GM19438 (cell line): ENCODE measurements at regions not wholly inside any gene's neighbourhood (a gene's known extent, or its start where the extent isn't known, plus 50 kb on each side); places are given as distances from the start of the nearest gene placed in this dataset.

Source experiments
- ATAC-seq: cut with Tn5 transposase; IDR thresholded peaks from one replicate; pipeline ENCODE4 v1.9.1; 2021; ENCODE audit warnings: low read depth; ENCODE audit not compliant: unreplicated experiment

DNA sequence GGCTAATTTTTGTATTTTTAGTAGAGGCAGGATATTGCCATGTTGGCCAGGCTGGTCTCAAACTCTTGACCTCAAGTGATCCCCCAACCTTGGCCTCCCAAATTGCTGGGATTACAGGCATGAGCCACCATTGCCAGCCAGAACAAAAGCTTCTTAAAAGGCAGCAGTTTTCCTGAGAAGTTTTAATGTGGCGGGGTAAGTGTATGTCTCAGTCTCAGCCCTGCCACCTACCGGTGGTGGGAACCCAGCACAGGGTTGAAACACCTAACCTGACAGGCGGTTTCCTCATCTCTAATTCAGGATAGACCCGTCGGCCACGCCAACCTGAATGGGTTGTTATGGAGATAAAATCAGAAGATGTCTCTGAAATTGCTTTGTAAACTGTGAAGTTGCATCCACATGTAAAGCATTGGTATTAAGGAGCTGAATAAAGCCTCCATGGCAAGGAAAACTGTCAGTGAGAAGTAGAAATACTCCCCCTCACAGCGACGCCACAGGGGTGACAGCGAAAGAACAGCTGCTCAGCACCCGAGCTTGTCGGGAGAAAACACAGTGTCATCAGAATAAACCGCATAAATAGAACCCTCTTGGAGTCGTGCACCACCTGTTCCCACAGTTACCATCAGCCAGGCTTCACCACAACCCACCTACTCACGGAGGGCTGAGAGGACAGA is 165.9 kb upstream of the NCAM1 start:
- no peak for ATAC-seq

GRCh38 chr11:112795911-112796649 is 165.1 kb upstream of the NCAM1 start:
- ATAC-seq: no peak

DNA sequence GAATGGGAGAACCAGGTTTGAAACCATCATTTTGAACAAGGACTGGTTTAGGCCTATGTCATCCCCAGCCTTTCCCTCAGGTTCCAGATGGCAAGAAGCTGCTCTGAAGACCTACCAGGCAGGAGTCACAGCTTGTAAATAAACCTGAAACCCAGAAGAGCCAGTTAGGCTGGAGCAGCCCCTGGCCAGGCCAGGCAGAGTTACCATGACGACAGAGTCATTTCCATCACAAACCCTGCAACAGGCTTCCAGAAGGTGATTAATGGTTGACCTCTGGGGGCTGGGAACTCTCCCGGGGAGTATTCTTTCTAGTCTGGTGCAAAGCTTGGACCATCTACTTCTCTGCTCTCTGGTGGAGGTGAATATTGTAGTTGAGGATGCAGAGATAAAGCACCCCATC is 164.1 kb upstream of the NCAM1 start:
- ATAC-seq: no peak

- no peak for ATAC-seq
Measured at GRCh38 chr11:112797648-112798293, 163.4 kb upstream of the NCAM1 start.

- no peak for ATAC-seq
Measured at GRCh38 chr11:112801025-112801816, 160.0 kb upstream of the NCAM1 start.

DNA sequence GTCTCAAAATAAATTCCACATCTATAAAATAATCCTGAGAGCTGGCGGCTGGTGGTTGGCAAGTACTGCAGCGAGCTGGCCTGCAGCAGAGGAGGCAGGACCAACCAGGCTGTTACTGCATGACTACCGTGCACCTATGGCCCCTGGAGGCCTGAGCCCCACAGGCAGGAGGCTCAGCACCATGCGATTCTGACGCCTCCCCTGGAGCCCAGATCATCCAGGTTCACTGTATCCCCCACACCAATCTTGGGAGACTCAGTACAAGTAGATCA is 159.5 kb upstream of the NCAM1 start:
- ATAC-seq: no peak

DNA sequence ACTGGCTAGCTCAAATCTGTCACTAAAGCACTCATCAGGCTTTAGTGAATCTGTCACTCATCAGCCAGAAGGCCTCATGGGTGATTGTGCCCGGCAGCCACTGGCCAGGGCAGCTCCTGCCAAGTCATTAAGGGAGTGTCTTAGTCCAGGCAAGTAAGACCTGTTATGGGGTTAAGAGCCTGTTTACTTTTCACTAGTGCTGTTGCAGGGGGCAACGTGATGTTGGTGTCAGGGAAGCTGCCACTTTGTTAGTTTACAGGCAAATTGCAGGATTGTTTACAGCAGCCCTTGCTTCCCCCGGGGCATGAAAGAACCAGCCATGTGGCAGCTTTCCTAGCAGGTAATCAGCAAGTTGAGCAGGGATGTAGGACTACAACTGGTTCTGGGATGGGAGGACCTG is 155.6 kb upstream of the NCAM1 start:
- no peak for ATAC-seq

DNA sequence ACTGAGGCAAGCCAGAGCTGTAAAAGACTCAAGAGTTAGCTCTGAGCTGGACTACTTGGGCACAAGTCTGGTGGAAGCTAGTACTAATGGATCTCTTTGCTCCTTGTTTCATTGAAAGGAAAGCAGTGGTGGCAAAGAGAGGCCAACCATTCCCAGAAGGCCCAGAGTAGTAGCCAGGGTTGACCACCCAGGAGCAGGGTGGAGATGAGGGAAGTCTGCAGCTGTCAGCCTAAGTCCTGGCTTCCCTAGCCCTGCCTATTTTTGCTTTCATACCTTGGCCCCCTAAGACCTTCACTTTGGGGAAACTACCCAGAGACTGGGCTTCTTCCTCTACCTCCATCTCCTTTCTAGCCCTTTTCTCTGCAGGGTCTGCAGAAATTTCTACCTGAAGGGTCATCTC is 155.0 kb upstream of the NCAM1 start:
- ATAC-seq: no peak

GRCh38 chr11:112806876-112807275 is 154.3 kb upstream of the NCAM1 start:
- no peak for ATAC-seq

- no peak for ATAC-seq
Measured at GRCh38 chr11:112809429-112809828, 151.8 kb upstream of the NCAM1 start.

GRCh38 chr11:112810951-112811350 is 150.3 kb upstream of the NCAM1 start:
- ATAC-seq: no peak

DNA sequence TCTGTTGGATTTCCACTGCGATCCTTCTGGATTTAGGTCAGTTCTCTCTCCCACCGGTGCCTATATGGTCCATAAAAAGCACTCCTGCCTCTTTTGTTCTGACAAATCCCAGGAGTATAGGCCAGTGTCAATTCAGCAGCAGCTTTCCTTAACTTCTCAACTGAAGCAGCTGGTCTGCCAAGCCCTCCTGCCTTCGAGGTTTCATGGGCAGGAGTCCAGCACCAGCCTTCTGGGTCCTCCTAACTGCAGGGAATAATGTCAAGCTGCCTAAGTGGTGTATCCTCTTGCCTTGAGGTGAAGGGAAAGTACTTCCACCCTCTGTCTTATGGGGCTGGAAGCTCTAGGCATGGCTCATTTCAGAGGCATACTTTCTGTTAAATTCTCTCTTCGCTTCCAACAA is 149.4 kb upstream of the NCAM1 start:
- ATAC-seq: no peak

- no peak for ATAC-seq
Measured at GRCh38 chr11:112812729-112813128, 148.5 kb upstream of the NCAM1 start.

DNA sequence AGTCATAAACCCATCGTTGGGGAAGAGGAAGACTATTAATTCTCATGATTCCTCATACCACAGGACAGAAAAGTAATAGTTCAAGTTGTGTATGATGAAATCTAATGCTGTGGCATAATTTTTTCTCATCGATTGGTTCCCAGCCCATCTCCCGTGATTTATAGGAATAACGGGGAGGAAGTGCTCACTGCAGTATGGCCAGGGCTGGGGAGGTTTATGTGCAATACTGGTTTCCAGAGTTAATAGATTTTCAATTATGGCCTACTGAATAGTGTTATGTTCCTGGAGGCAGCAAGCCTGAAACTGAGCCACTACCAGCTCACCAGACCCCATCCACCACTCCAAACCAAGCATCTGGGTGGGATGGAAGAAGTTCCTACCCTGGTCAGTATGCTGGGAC is 147.1 kb upstream of the NCAM1 start:
- ATAC-seq: no peak

DNA sequence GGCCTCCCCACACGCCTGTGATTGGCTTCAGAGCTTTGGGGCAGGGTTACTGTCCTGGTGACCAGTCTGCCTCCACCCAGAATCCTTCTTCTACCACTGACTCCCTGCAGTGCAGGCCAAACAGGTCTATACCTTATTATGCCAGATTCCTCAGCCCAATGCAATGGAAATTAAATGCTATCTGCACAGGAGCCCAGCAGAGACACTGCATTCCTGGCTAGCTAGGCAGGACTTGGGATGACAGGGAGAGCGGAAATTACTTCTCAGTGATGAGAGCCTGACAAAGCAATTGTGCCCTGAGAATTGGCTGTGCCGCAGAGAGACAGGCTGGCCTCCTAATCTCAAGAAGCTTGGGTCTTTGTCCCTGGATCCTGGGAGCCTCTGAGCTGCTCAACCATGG is 143.8 kb upstream of the NCAM1 start:
- ATAC-seq: no peak

DNA sequence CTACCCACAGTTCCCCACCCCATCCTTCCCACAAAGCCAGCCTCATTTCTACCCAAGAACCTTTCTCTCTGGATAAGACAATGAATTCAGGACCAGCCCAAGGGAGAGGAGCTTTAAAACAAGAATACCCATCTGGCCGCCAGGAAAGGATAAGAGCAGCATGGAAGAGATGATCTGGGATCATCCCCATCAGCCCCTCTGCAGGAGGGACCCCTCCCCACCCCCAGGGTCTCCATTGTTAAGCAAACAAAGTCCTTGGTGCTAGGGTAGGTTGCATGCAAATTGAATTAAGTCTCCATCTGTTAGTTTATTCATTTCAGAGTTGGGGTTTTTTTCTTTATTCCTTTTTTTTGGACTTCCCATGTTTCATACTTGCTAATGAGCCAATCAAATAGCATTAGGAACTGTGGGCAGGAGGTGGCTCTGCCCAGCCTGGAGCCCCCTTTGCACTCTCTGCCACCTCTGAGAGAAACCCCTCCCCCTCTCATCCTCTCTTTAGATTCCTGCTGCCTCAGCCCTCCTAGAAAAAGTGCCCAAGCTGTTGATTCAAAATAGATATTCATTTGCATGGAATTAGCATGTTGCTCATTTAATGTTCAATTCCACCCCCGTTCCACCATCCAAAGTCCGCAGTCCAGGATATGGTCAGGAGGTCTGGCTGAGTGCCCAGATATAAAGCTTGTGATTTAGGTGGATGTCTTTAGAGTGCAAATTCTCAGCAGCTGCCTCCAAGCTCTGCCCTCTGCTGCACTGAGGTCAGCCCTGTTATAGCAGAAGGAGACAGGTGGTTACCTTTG is 138.5 kb upstream of the NCAM1 start:
- no peak for ATAC-seq

DNA sequence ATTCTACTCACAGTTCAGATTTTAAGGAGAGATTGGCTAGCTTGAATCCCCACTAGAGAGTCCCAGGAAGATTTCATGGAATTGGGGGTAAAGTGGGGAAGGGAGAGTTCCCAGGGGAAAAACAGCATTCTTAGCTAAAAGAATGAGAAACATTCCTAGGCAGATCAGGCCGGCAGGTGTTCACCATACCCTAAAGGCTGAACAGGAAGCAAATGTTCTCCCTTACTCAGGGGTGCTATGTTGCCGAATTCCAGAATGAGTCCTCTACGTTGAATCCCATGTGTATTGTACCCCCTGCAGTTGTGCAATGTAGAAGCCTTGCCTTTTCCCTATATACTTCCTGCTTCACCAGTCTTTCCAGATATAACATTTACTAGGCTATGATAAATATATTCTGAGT is 135.2 kb upstream of the NCAM1 start:
- no peak for ATAC-seq

GRCh38 chr11:112826788-112827187 is 134.4 kb upstream of the NCAM1 start:
- ATAC-seq: no peak

DNA sequence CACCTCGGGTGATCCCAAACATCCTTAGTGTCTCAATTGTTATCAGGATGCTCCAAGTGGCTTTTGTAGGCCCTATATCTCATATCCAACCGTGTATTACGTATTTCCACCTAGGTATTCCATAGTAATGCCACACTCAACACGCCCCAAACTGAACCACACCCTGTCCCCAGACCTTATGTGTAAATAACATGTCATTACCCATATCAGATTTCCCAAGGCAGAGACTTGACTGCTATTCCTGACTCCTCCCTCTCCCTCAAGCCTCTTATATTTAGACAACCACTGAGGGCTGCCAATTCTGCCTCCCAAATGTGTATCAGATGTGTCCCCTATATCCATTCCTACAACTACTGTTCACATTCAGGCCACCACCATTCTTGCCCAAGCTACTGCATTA is 132.8 kb upstream of the NCAM1 start:
- ATAC-seq: no peak

- ATAC-seq: no peak
Measured at GRCh38 chr11:112829971-112830654, 131.1 kb upstream of the NCAM1 start.
